Upper lobe of left lung (tissue), 6 donors: ENCODE measurements at regions not wholly inside any gene's neighbourhood (a gene's known extent, or its start where the extent isn't known, plus 50 kb on each side); places are given as distances from the start of the nearest gene placed in this dataset.

Source experiments
- ATAC-seq, 2 donors: fragments of 200-7000 bp; cut with Tn5 transposase; one replicate each; pipeline ENCODE4 v1.9.1; 2022; ENCODE audit warnings: mild to moderate bottlenecking in 2 of 2, moderate library complexity in 2 of 2; ENCODE audit not compliant: low FRiP score in 2 of 2
- DNase-seq, 2 donors: peaks; one replicate each; pipeline ENCODE4 v3.0.0-alpha.2; 2019 to 2020
- H3K27ac ChIP-seq, 4 donors: fragments of 200-600 bp; sonication (generic); one replicate each; pipeline ENCODE4 v1.5.1; 2016 to 2019
- H3K27me3 ChIP-seq, 4 donors: fragments of 200-600 bp; sonication (generic); one replicate each; pipeline ENCODE4 v1.5.1; 2017 to 2019
- H3K36me3 ChIP-seq, 4 donors: fragments of 200-600 bp; sonication (generic); one replicate each; pipeline ENCODE4 v1.5.1; 2016 to 2019
- H3K4me1 ChIP-seq, 4 donors: fragments of 200-600 bp; sonication (generic); one replicate each; pipeline ENCODE4 v1.5.1; 2018 to 2019
- H3K4me3 ChIP-seq, 4 donors: fragments of 200-600 bp; sonication (generic); one replicate each; pipeline ENCODE4 v1.5.1; 2017 to 2019; ENCODE audit warnings: mild to moderate bottlenecking in 2 of 4, moderate library complexity in 1 of 4
- H3K9me3 ChIP-seq, 4 donors: fragments of 200-600 bp; sonication (generic); one replicate each; pipeline ENCODE4 v1.5.1; 2018 to 2019
- EP300 ChIP-seq, 4 donors: sonication (generic); formaldehyde crosslinking; IDR thresholded peaks; one replicate each; pipeline ENCODE4 v1.5.1; 2017; ENCODE audit warnings: antibody characterized with exemption in 4 of 4, control low read depth in 2 of 4
- POLR2A ChIP-seq, 4 donors: fragments of 450-650 bp; IDR thresholded peaks; one replicate each; pipeline ENCODE4 v1.5.1; 2016 to 2017; ENCODE audit warnings: antibody characterized with exemption in 4 of 4, mild to moderate bottlenecking in 2 of 4
- POLR2AphosphoS5 ChIP-seq, 2 donors: sonication (generic); formaldehyde crosslinking; IDR thresholded peaks; one replicate each; pipeline ENCODE4 v1.5.1; 2017; ENCODE audit warnings: antibody characterized with exemption in 2 of 2
- WGBS, 2 donors: methylation state at CpG; one replicate each; pipeline ENCODE4 v1.1.5; 2017 to 2018; 5-methylcytosine and 5-hydroxymethylcytosine counted together
- TF ChIP-seq, protein P1 (sequence below), 6 experiments: fragments of 450-650 bp in 4 of 6; fragments of 200-600 bp in 2 of 6; sonication (generic) in 2 of 6; IDR thresholded peaks; one replicate each; pipeline ENCODE4 v1.5.1; 2016 to 2019; ENCODE audit warnings: antibody characterized with exemption in 6 of 6
- donor health status: DM: no; HTN: no; CAD: no; lungs with moderate emphysema.
- donor health status: DM: no; HTN: yes; CAD: no; lungs with severe emphysema.

- Histone ChIP-seq H3K9me3 (no peaks in the 10 kb centered on the region), H3K36me3 (no peaks in the 10 kb centered on the region), H3K4me1 (no peaks in the 10 kb centered on the region), H3K4me3 (no peak overlapping the region), H3K27ac (no peak overlapping the region), H3K27me3 (no peaks in the 10 kb centered on the region)
- DNase-seq: no peak
- TF ChIP-seq EP300 (IDR thresholded peaks at IDR 0.05) (no peak), POLR2A (IDR thresholded peaks at IDR 0.05) (no peak), POLR2AphosphoS5 (IDR thresholded peaks at IDR 0.05) (no peak)
- TF ChIP-seq, protein P1, sequence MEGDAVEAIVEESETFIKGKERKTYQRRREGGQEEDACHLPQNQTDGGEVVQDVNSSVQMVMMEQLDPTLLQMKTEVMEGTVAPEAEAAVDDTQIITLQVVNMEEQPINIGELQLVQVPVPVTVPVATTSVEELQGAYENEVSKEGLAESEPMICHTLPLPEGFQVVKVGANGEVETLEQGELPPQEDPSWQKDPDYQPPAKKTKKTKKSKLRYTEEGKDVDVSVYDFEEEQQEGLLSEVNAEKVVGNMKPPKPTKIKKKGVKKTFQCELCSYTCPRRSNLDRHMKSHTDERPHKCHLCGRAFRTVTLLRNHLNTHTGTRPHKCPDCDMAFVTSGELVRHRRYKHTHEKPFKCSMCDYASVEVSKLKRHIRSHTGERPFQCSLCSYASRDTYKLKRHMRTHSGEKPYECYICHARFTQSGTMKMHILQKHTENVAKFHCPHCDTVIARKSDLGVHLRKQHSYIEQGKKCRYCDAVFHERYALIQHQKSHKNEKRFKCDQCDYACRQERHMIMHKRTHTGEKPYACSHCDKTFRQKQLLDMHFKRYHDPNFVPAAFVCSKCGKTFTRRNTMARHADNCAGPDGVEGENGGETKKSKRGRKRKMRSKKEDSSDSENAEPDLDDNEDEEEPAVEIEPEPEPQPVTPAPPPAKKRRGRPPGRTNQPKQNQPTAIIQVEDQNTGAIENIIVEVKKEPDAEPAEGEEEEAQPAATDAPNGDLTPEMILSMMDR (IDR thresholded peaks at IDR 0.05): no peak
- 87 to 91% methylated on average over 7 of the region's 7 CpGs for WGBS, 2 donors
- no peak for ATAC-seq
These were observed 453.0 kb downstream of the ADAMTS20 start for GRCh38 chr12:43098766-43099550.

DNA sequence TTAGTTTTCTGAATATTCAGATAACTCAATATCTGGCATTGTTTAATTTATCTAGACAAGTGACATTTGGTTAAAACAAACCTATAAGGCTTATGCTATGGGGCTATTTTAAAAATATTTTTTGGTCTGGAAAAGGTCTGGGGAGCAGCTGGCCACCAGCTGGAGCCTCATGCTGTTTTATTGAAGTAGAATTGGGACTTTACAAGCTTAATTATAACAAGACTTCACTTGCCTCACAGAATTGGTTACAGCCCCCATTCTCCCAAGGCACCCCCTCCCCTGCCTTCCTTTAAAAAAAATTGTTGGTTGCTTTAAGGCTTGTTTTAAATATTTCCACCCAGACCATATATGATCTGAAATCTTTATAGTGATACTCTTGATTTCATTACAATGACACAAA is 453.9 kb downstream of the ADAMTS20 start:
- H3K36me3 ChIP-seq: no peaks in the 10 kb centered on the region
- no peak overlapping the region for H3K4me3 ChIP-seq
- H3K9me3 ChIP-seq: no peaks in the 10 kb centered on the region
- H3K27ac ChIP-seq: no peak overlapping the region
- no peaks in the 10 kb centered on the region for H3K4me1 ChIP-seq
- no peaks in the 10 kb centered on the region for H3K27me3 ChIP-seq
- DNase-seq (no peak), ATAC-seq (no peak)
- TF ChIP-seq, protein P1 (IDR thresholded peaks at IDR 0.05): no peak
- TF ChIP-seq EP300 (IDR thresholded peaks at IDR 0.05) (no peak), POLR2AphosphoS5 (IDR thresholded peaks at IDR 0.05) (no peak), POLR2A (IDR thresholded peaks at IDR 0.05) (no peak)

DNA sequence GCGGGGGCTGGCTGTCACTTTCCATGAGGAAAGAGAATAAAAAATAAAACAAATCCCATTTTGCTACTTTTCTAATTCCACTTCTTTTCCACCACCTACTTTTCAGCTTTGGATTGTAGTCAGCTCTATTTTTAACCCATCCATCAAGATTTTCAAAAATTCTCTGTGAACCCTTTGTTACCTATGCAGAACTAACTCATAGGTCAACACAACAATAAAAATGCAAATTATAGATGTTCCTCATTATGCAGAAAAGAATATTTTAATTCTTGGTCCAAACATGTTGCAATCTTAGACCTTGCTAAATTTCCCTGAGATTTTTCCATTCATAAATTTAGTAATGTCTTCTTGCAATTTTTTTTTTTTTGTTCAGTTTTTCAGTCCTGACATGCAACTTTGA is 454.5 kb downstream of the ADAMTS20 start:
- ATAC-seq: no peak

DNA sequence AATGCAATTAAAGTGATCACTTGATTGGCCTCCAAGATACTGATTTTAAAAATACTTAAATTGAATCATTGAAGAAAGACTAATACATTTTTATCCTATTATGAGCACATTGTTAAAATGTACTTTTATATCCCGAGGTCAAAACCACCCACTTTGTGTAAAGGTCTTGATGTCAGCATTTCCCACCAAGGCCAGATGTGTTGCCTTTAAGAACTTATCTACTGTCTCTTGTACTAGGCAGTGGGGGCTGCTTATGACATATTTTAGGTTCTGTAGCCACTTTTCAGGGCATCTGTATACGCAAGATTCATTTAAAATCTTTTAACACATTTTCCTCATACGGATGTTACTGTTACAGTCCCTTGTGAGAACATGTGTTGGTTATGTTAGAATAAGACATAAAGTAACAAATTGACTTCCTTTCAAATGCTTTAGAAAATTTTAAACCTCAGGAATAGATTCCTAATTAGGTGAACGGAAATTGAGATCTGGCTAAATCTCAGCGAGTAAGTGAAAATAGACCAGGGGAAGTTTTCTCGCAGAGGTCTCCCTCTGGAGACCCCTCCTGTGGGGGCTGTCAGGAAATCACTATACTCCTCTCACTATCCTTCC is 456.2 kb downstream of the ADAMTS20 start:
- TF ChIP-seq EP300 (IDR thresholded peaks at IDR 0.05) (no peak), POLR2A (IDR thresholded peaks at IDR 0.05) (no peak), POLR2AphosphoS5 (IDR thresholded peaks at IDR 0.05) (no peak)
- TF ChIP-seq, protein P1 (IDR thresholded peaks at IDR 0.05): no peak
- Histone ChIP-seq H3K4me1 (no peaks in the 10 kb centered on the region), H3K9me3 (no peaks in the 10 kb centered on the region), H3K27ac (no peak overlapping the region), H3K27me3 (no peaks in the 10 kb centered on the region), H3K36me3 (no peaks in the 10 kb centered on the region), H3K4me3 (no peak overlapping the region)
- ATAC-seq (no peak), DNase-seq (no peak)
- WGBS, 2 donors: 84 to 86% methylated on average over 6 of the region's 6 CpGs

More for the DNA sequence above, 454.5 kb downstream of the ADAMTS20 start:
- Histone ChIP-seq H3K4me1 (no peaks in the 10 kb centered on the region), H3K27ac (no peak overlapping the region), H3K36me3 (no peaks in the 10 kb centered on the region), H3K4me3 (no peak overlapping the region), H3K27me3 (no peaks in the 10 kb centered on the region), H3K9me3 (no peaks in the 10 kb centered on the region)
- no peak for DNase-seq
- TF ChIP-seq POLR2AphosphoS5 (IDR thresholded peaks at IDR 0.05) (no peak), EP300 (IDR thresholded peaks at IDR 0.05) (no peak), POLR2A (IDR thresholded peaks at IDR 0.05) (no peak)
- TF ChIP-seq, protein P1 (IDR thresholded peaks at IDR 0.05): no peak
- WGBS, 2 donors: 81 to 94% methylated on average over 1 of the region's 1 CpG
